HepG2 (cell line): ENCODE measurements at regions not wholly inside any gene's neighbourhood (a gene's known extent, or its start where the extent isn't known, plus 50 kb on each side); places are given as distances from the start of the nearest gene placed in this dataset.

ENCODE experiments used
- CC2D1A ChIP-seq: sonication (generic); formaldehyde crosslinking; IDR thresholded peaks from 2 replicates; pipeline ENCODE4 v1.8.1; 2023; ENCODE audit warnings: mild to moderate bottlenecking, missing genetic modification reagents
- FOSL1 ChIP-seq: sonication (generic); formaldehyde crosslinking; IDR thresholded peaks from 2 replicates; pipeline ENCODE4 v1.9.0; 2021; ENCODE audit warnings: missing genetic modification reagents, borderline replicate concordance
- GLI4 ChIP-seq: sonication (generic); formaldehyde crosslinking; IDR thresholded peaks from 2 replicates; pipeline ENCODE4 v1.5.1; 2020; ENCODE audit warnings: missing genetic modification reagents, mild to moderate bottlenecking, moderate library complexity, borderline replicate concordance
- GPN1 ChIP-seq: sonication (generic); formaldehyde crosslinking; IDR thresholded peaks from 2 replicates; pipeline ENCODE4 v1.5.1; 2020; ENCODE audit warnings: missing genetic modification reagents, borderline replicate concordance
- HCFC1 ChIP-seq: fragments of 150-350 bp; IDR thresholded peaks from 2 replicates; pipeline ENCODE4 v1.6.1; 2014; ENCODE audit warnings: low read depth, low read length
- HOXA9 ChIP-seq: sonication (generic); formaldehyde crosslinking; IDR thresholded peaks from 2 replicates; pipeline ENCODE4 v1.8.1; 2022; ENCODE audit warnings: missing genetic modification reagents, mild to moderate bottlenecking, moderate library complexity, borderline replicate concordance
- IRX3 ChIP-seq: sonication (generic); formaldehyde crosslinking; IDR thresholded peaks from 2 replicates; pipeline ENCODE4 v1.8.1; 2023; ENCODE audit warnings: mild to moderate bottlenecking, low read depth, missing genetic modification reagents, borderline replicate concordance
- NCOR1 ChIP-seq: fragments of 200-600 bp; sonication (generic); IDR thresholded peaks from 2 replicates; pipeline ENCODE4 v1.7.0; 2017; ENCODE audit warnings: antibody characterized with exemption, low read length, borderline replicate concordance
- NFATC3 ChIP-seq: sonication (generic); formaldehyde crosslinking; IDR thresholded peaks from 2 replicates; pipeline ENCODE4 v1.5.1; 2020; ENCODE audit warnings: mild to moderate bottlenecking, missing genetic modification reagents
- PCBP2 ChIP-seq: fragments of 200-400 bp; formaldehyde crosslinking; optimal IDR thresholded peaks from 2 replicates; pipeline ENCODE3; 2018; ENCODE audit warnings: low read length, low read depth; ENCODE audit not compliant: poor library complexity, severe bottlenecking
- YEATS2 ChIP-seq: sonication (generic); formaldehyde crosslinking; IDR thresholded peaks from 2 replicates; pipeline ENCODE4 v1.4.0; 2020; ENCODE audit warnings: missing genetic modification reagents, borderline replicate concordance
- ZNF224 ChIP-seq: sonication (generic); formaldehyde crosslinking; IDR thresholded peaks from 2 replicates; pipeline ENCODE4 v1.5.0; 2020; ENCODE audit warnings: mild to moderate bottlenecking, missing genetic modification reagents
- ZNF33A ChIP-seq: sonication (generic); formaldehyde crosslinking; IDR thresholded peaks from 2 replicates; pipeline ENCODE4 v1.5.1; 2020; ENCODE audit warnings: missing genetic modification reagents, mild to moderate bottlenecking, moderate library complexity, borderline replicate concordance
- TF ChIP-seq, protein P1 (sequence below): sonication (generic); formaldehyde crosslinking; IDR thresholded peaks from 2 replicates; pipeline ENCODE4 v1.4.0; 2020; ENCODE audit warnings: missing genetic modification reagents, borderline replicate concordance
- TF ChIP-seq, protein P2 (sequence below): sonication (generic); formaldehyde crosslinking; conservative IDR thresholded peaks from 2 replicates; pipeline ENCODE4 v1.8.0; 2022; ENCODE audit warnings: low read depth, missing genetic modification reagents
- TF ChIP-seq, protein P3 (sequence below): sonication (generic); formaldehyde crosslinking; IDR thresholded peaks from 2 replicates; pipeline ENCODE4 v1.4.0; 2020; ENCODE audit warnings: low read depth, missing genetic modification reagents
- TF ChIP-seq, protein P4 (sequence below): IDR thresholded peaks from 2 replicates; pipeline ENCODE4 v1.6.1; 2016; ENCODE audit warnings: mild to moderate bottlenecking, missing biosample characterization, missing genetic modification reagents
- TF ChIP-seq, protein P5 (sequence below): sonication (generic); formaldehyde crosslinking; IDR thresholded peaks from 2 replicates; pipeline ENCODE4 v1.8.0; 2022; ENCODE audit warnings: missing genetic modification reagents, low read depth, mild to moderate bottlenecking, borderline replicate concordance

DNA sequence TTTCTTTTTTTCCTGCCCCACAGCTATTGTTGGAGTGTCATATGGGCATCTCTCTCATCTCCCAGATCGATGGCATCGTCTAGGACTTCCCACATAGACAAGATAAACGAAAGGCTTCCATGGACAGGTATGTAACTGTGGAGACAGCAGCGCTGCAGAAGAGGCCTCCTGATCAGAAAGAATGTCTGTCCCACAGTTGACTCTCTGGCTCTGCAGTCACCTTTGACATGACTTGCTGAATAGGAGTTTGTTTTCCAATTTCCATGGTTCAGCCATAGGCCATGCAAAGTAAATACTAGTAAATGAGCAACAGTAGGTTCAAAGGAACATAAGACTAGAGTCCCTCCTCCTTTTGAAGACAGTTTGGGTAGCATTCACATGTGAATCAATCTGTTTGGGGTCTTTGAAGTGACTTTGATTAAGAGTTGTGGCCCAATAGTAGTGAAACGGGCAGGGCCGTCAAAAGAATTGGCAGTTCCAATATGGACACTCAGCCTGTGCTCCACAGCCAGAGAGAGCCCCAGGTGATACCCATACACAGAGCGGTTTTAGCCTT lies 134.7 kb upstream of the IFNGR1 start (continued):
- TF ChIP-seq, protein P1, sequence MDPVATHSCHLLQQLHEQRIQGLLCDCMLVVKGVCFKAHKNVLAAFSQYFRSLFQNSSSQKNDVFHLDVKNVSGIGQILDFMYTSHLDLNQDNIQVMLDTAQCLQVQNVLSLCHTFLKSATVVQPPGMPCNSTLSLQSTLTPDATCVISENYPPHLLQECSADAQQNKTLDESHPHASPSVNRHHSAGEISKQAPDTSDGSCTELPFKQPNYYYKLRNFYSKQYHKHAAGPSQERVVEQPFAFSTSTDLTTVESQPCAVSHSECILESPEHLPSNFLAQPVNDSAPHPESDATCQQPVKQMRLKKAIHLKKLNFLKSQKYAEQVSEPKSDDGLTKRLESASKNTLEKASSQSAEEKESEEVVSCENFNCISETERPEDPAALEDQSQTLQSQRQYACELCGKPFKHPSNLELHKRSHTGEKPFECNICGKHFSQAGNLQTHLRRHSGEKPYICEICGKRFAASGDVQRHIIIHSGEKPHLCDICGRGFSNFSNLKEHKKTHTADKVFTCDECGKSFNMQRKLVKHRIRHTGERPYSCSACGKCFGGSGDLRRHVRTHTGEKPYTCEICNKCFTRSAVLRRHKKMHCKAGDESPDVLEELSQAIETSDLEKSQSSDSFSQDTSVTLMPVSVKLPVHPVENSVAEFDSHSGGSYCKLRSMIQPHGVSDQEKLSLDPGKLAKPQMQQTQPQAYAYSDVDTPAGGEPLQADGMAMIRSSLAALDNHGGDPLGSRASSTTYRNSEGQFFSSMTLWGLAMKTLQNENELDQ (CRISPR knock-in tag), result no peak; the same call in 1 of the 2 replicates
- TF ChIP-seq PCBP2 (no peak), GPN1 (CRISPR knock-in tag) (no peak), GLI4 (CRISPR knock-in tag) (no peak), ZNF224 (no peak; the same call in 1 of the 2 replicates), IRX3 (CRISPR knock-in tag) (no peak), NCOR1 (peak; percentile 98), ZNF33A (CRISPR knock-in tag) (no peak; the same call in 1 of the 2 replicates), CC2D1A (CRISPR knock-in tag) (0 out of 2 replicates have a peak, but pooled peaks have one; percentile 29), HOXA9 (no peak), YEATS2 (CRISPR knock-in tag) (peak; percentile 84; the same call in 1 of the 2 replicates), NFATC3 (CRISPR knock-in tag) (peak; percentile 50; the same call in 1 of the 2 replicates), HCFC1 (0 out of 2 replicates have a peak, but pooled peaks have one; percentile 23), FOSL1 (CRISPR knock-in tag) (peak; percentile 55; the same call in 1 of the 2 replicates)
- TF ChIP-seq, protein P2, sequence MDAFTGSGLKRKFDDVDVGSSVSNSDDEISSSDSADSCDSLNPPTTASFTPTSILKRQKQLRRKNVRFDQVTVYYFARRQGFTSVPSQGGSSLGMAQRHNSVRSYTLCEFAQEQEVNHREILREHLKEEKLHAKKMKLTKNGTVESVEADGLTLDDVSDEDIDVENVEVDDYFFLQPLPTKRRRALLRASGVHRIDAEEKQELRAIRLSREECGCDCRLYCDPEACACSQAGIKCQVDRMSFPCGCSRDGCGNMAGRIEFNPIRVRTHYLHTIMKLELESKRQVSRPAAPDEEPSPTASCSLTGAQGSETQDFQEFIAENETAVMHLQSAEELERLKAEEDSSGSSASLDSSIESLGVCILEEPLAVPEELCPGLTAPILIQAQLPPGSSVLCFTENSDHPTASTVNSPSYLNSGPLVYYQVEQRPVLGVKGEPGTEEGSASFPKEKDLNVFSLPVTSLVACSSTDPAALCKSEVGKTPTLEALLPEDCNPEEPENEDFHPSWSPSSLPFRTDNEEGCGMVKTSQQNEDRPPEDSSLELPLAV (CRISPR knock-in tag), result no peak
- TF ChIP-seq, protein P3, sequence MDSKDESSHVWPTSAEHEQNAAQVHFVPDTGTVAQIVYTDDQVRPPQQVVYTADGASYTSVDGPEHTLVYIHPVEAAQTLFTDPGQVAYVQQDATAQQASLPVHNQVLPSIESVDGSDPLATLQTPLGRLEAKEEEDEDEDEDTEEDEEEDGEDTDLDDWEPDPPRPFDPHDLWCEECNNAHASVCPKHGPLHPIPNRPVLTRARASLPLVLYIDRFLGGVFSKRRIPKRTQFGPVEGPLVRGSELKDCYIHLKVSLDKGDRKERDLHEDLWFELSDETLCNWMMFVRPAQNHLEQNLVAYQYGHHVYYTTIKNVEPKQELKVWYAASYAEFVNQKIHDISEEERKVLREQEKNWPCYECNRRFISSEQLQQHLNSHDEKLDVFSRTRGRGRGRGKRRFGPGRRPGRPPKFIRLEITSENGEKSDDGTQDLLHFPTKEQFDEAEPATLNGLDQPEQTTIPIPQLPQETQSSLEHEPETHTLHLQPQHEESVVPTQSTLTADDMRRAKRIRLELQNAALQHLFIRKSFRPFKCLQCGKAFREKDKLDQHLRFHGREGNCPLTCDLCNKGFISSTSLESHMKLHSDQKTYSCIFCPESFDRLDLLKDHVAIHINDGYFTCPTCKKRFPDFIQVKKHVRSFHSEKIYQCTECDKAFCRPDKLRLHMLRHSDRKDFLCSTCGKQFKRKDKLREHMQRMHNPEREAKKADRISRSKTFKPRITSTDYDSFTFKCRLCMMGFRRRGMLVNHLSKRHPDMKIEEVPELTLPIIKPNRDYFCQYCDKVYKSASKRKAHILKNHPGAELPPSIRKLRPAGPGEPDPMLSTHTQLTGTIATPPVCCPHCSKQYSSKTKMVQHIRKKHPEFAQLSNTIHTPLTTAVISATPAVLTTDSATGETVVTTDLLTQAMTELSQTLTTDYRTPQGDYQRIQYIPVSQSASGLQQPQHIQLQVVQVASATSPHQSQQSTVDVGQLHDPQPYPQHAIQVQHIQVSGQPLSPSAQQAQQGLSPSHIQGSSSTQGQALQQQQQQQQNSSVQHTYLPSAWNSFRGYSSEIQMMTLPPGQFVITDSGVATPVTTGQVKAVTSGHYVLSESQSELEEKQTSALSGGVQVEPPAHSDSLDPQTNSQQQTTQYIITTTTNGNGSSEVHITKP (CRISPR knock-in tag), result peak; percentile 89
- TF ChIP-seq, protein P4, sequence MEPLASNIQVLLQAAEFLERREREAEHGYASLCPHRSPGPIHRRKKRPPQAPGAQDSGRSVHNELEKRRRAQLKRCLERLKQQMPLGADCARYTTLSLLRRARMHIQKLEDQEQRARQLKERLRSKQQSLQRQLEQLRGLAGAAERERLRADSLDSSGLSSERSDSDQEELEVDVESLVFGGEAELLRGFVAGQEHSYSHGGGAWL (CRISPR knock-in tag), result no peak
- TF ChIP-seq, protein P5, sequence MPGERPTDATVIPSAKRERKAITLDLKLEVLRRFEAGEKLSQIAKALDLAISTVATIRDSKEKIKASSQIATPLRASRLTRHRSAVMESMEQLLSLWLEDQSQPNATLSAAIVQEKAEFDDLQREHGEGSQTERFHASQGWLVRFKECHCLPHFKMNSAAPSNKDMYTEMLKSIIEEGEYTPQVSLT, result no peak
